Thyroid gland (tissue), 4 donors: ENCODE measurements at regions not wholly inside any gene's neighbourhood (a gene's known extent, or its start where the extent isn't known, plus 50 kb on each side); places are given as distances from the start of the nearest gene placed in this dataset.

Experiments used
- POLR2A ChIP-seq, 2 donors: fragments of 450-650 bp; IDR thresholded peaks; one replicate each; pipeline ENCODE4 v1.6.1; 2017; ENCODE audit warnings: antibody characterized with exemption in 2 of 2, mild to moderate bottlenecking in 2 of 2, moderate library complexity in 1 of 2
- TF ChIP-seq, protein P1 (sequence below), 6 experiments: fragments of 200-600 bp in 3 of 6; fragments of 450-650 bp in 3 of 6; sonication (generic) in 3 of 6; IDR thresholded peaks; one replicate each; pipeline ENCODE4 v1.5.1; 2016 to 2019; ENCODE audit warnings: antibody characterized with exemption in 6 of 6, mild to moderate bottlenecking in 2 of 6, inconsistent platforms in 1 of 6, moderate library complexity in 1 of 6

DNA sequence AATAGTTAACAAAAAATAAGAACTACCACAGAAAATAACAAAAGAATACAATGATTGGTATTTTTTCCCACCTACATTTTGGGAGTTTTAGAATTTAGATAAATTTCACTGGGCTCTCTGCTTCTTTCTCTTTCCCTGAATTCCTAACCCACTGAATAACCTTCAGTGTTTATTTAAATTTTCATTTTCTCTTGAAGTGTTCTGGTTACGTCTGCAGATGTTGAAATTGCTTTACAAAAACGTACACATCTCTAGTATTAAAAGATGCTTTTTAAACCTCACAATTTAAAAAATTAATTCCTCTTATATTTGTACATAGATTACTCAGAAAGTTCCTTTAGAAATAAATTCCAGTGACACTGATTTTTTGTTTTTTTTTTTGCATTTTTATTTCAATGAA lies 158.7 kb upstream of the TUT7 start:
- TF ChIP-seq, protein P1, sequence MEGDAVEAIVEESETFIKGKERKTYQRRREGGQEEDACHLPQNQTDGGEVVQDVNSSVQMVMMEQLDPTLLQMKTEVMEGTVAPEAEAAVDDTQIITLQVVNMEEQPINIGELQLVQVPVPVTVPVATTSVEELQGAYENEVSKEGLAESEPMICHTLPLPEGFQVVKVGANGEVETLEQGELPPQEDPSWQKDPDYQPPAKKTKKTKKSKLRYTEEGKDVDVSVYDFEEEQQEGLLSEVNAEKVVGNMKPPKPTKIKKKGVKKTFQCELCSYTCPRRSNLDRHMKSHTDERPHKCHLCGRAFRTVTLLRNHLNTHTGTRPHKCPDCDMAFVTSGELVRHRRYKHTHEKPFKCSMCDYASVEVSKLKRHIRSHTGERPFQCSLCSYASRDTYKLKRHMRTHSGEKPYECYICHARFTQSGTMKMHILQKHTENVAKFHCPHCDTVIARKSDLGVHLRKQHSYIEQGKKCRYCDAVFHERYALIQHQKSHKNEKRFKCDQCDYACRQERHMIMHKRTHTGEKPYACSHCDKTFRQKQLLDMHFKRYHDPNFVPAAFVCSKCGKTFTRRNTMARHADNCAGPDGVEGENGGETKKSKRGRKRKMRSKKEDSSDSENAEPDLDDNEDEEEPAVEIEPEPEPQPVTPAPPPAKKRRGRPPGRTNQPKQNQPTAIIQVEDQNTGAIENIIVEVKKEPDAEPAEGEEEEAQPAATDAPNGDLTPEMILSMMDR (IDR thresholded peaks at IDR 0.05) = no peak
- TF ChIP-seq POLR2A (IDR thresholded peaks at IDR 0.05) = no peak
